ENCODE measurements at regions not wholly inside any gene's neighbourhood (a gene's known extent, or its start where the extent isn't known, plus 50 kb on each side); places are given as distances from the start of the nearest gene placed in this dataset.
A peak's percentile ranks its signal among the peaks of the same experiment; 100 is the strongest.

DNA sequence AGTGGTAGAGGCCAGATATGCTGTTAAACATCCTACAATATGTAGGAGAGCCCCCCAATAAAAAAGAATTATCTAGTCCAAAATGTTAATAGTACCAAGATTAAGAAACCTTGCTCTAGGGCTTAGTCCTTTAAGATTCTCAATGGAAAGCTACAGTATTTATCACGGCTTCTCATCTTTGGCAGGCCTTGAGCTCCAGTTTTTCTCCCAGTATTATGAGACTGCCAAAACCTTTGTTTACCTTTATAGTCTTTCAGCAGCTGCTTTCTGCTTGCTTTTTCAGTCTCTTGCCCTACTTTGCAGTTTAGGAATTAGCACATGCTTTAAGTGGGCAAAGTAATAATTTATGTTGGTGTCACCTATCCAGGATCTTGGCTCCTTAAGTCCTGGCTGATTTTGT lies 59.7 kb downstream of the NHLRC1 start:
- Histone ChIP-seq H3K36me3 (ENCODE audit: control insufficient read depth, insufficient read depth, low read length) (no peaks in the 10 kb centered on the region), H3K9me1 (ENCODE audit: control insufficient read depth, insufficient read depth, low read length) (no peaks in the 10 kb centered on the region), H3K27ac (ENCODE audit: extremely low read depth, low read depth, low read length) (no peak overlapping the region), H3K9me3 (replicated peaks; ENCODE audit: control insufficient read depth, insufficient read depth, low read depth, low read length) (peaks cover 4% of the 10 kb centered on the region; the same call in 1 of the 2 replicates), H3K79me2 (ENCODE audit: control insufficient read depth, insufficient read depth, low read length) (no peaks in the 10 kb centered on the region), H2AFZ (ENCODE audit: low read depth, low read length) (peak overlapping the region; percentile 36), H3K4me3 (no peak overlapping the region), H3K4me2 (ENCODE audit: insufficient read depth, low read length) (no peak overlapping the region), H3K4me1 (replicated peaks in 1 of 2; ENCODE audit: control insufficient read depth in 2 of 2, insufficient read depth in 2 of 2, low read length in 2 of 2) (peaks cover 3 to 8% of the 10 kb centered on the region in 2 experiments; a peak in 1 of 5 replicates), H3K9ac (ENCODE audit: insufficient read depth in 1 of 2, low read depth in 2 of 2, low read length in 2 of 2) (no peak overlapping the region), H3K27me3 (ENCODE audit: control insufficient read depth in 2 of 2, insufficient read depth in 2 of 2, low read length in 2 of 2) (no peaks in the 10 kb centered on the region), H4K20me1 (replicated peaks; ENCODE audit: control insufficient read depth, insufficient read depth, low read length) (no peaks in the 10 kb centered on the region)
- ATAC-seq (no peak), FAIRE-seq (no peak), DNase-seq (ENCODE audit: extremely low read depth in 1 of 4, low spot score in 3 of 4) (no peak)
- in situ Hi-C loops (cut with MboI) (no loop called here), intact Hi-C loops (cut with micrococcal nuclease) (no loop called here)
- BruUV-seq (replicated peaks) = no TSS peak
- TF ChIP-seq MEIS2 (IDR thresholded peaks at IDR 0.05; ENCODE audit: partially characterized antibody) = peak; percentile 20
- TF ChIP-seq, protein P1, sequence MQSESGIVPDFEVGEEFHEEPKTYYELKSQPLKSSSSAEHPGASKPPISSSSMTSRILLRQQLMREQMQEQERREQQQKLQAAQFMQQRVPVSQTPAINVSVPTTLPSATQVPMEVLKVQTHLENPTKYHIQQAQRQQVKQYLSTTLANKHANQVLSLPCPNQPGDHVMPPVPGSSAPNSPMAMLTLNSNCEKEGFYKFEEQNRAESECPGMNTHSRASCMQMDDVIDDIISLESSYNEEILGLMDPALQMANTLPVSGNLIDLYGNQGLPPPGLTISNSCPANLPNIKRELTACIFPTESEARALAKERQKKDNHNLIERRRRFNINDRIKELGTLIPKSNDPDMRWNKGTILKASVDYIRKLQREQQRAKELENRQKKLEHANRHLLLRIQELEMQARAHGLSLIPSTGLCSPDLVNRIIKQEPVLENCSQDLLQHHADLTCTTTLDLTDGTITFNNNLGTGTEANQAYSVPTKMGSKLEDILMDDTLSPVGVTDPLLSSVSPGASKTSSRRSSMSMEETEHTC (IDR thresholded peaks at IDR 0.05) = no peak
- TF ChIP-seq POLR2AphosphoS2 (IDR thresholded peaks at IDR 0.05; ENCODE audit: low read length) = no peak
- TF ChIP-seq FOXK2 (conservative IDR thresholded peaks at IDR 0.05 in 1 of 2, IDR thresholded peaks at IDR 0.05 in 1 of 2; ENCODE audit: low read depth in 2 of 2) = 0 out of 4 replicates have a peak, but pooled peaks of 1 of the 2 experiments have one; percentile 12
- peak; percentile 55; the same call in 1 of the 2 replicates for TF ChIP-seq FOXJ2 (tag; IDR thresholded peaks at IDR 0.05)
- POLR2A ChIA-PET = no interaction called here
- CTCF ChIA-PET (ENCODE audit: low intra/inter-chr PET ratio) = no interaction called here
- WGBS (ENCODE audit: insufficient coverage, low coverage, missing lambda C conversion rate) = 50% methylated on average over 1 of the region's 1 CpG
